NCI-H1436 (cell line): ENCODE measurements at regions not wholly inside any gene's neighbourhood (a gene's known extent, or its start where the extent isn't known, plus 50 kb on each side); places are given as distances from the start of the nearest gene placed in this dataset.

Experiments
- DNase-seq: peaks from one replicate; lab custom pipeline; 2025; lab: John Stamatoyannopoulos, UW

DNA sequence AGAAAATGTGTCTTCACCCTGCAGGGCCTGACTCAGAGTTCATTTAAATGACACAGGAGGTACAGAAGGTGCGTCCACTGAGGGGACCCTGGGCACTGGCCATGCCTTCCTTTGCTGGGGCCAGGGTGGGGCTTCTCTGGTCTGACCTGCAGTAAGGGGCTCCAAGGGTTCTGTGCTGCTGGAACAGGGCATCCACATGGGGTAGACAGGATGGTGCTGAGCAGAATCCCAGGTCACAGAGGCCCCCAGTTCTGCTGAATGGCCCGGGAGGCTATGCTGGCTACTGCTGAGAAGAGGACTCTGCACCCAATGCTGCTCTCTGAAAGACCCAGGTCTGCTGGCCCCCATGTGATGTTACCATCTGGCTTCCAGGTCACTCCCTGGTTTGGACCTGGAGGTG lies 150.4 kb upstream of the GGTLC1 start:
- DNase-seq = no peak

DNA sequence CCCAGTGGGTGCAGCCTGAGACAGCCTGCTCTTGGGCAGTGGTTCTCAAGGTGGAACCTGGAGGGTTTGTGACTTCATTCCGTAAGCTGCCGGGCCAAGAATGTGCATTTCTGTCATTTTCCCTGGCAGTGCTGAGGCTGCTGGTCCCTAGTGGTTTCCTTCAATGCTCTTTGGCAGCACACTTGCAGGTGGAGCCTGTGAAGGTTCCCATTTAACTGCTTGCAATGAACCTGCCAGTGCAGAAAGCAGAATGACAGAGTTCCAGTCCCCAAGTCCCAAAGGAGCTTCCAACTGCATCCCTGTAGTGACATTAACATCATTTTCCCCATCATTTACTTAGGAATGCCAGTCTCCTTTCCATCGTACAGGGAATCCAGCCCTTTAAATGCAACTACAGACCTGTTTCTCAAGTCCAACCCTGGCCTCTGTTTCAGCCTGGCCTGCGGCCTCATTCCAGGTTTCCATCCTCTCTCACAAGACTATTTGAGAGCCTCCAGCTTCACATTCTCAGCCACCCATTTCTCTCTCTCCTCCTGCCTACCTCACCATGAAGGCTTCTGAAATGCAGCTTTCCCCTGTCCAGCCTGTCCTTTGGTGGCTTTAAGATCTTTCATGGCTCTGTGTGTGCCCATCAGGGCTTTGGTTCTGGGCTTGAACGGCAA lies 149.7 kb upstream of the GGTLC1 start:
- no peak for DNase-seq

- DNase-seq = no peak
Observed at GRCh38 chr20:24136659-24137246, 148.2 kb upstream of the GGTLC1 start.

DNA sequence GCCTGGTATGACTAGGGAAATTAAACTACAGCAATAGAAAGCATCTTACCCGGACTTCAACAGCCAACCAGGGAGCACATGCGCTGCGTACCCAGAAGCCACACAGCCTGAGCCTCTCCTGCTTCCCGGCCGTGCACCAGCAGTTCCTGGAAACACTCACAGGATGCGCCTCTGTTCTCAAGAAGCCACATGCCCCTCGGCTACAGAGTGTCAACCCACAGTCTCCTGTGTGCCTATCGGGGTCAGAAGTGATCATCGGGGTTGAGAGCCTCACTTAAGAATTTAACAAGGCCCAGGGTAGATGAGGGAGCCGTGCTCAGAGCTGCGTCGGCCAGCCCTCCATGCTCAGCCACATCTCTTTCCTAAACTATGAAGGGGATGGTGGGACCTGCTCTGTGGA lies 147.2 kb upstream of the GGTLC1 start:
- DNase-seq = no peak

- DNase-seq = no peak
Observed at GRCh38 chr20:24134930-24135329, 146.4 kb upstream of the GGTLC1 start.

GRCh38 chr20:24134284-24134683 lies 145.7 kb upstream of the GGTLC1 start:
- DNase-seq = no peak

- no peak for DNase-seq
Observed at GRCh38 chr20:24132246-24132645, 143.7 kb upstream of the GGTLC1 start.

- no peak for DNase-seq
Observed at GRCh38 chr20:24131684-24132083, 143.1 kb upstream of the GGTLC1 start.

- no peak for DNase-seq
Observed at GRCh38 chr20:24131281-24131680, 142.7 kb upstream of the GGTLC1 start.

- DNase-seq = no peak
Observed at GRCh38 chr20:24129641-24130040, 141.1 kb upstream of the GGTLC1 start.

- no peak for DNase-seq
Observed at GRCh38 chr20:24124951-24125650, 136.5 kb upstream of the GGTLC1 start.

GRCh38 chr20:24124003-24124402 lies 135.4 kb upstream of the GGTLC1 start:
- DNase-seq = no peak

GRCh38 chr20:24118441-24119175 lies 130.0 kb upstream of the GGTLC1 start:
- no peak for DNase-seq

- DNase-seq = no peak
Observed at GRCh38 chr20:24118034-24118433, 129.5 kb upstream of the GGTLC1 start.

GRCh38 chr20:24117383-24117782 lies 128.8 kb upstream of the GGTLC1 start:
- no peak for DNase-seq

- no peak for DNase-seq
Observed at GRCh38 chr20:24116611-24117010, 128.0 kb upstream of the GGTLC1 start.

DNA sequence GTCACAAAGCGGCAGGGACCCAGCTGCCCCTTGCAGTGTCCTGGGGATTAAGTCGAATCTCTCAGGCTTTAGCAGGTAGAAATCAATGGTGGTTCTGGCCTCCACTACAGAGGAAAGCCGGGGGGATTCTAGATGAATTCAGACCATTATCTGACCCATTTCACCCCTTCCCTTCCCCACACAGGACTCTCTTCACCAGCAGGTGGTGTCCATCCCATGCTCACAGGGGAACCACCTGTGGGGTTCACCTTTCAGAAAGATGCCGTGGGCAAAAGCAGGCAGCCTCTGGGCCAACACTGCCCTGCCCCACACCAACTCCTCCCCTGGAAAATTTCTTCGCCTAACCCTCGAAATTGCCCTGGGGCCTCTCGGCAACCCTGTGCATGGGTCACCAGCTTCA lies 123.8 kb upstream of the GGTLC1 start:
- DNase-seq = no peak

DNA sequence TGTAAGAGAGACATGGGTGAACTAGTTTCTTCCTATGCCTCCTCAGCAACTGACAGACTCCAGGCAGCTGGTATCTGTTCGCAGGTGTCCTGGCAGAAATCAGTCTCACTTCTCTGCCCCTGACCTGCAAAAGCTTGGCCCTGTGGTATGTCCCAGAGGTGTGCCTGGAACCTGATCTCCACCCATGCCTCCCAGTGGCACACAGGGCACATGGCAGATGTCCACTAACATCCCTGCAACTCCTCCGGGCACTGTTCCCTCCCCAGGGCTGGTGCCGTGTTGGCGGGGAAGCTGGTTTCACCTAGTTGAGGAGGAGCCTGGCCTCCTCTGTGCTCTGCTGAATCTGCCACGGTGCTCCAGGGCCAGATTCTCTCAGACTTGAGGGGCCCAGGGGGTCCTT lies 123.3 kb upstream of the GGTLC1 start:
- no peak for DNase-seq

GRCh38 chr20:24109537-24109936 lies 121.0 kb upstream of the GGTLC1 start:
- no peak for DNase-seq

DNA sequence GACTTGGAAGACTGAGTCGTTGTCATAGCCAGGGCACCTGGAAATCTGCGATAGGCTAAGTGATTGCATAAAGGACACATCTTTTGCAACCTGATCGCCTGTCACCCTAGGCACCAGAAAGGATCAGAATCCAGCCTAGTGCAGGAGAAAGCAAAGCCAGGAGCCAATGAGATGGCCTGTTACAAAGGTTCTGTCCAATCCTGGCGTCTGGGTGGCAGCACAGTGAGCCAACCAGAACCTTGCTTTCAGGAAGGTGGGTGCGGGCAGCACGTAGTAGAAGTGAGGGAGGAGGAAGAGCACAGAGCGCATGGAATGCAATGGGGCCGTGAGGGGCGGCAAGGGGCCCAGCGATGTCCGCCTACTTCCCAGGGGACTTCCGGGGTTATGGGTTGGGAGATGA lies 120.4 kb upstream of the GGTLC1 start:
- no peak for DNase-seq

- DNase-seq = no peak
Observed at GRCh38 chr20:24108581-24108980, 120.0 kb upstream of the GGTLC1 start.

DNA sequence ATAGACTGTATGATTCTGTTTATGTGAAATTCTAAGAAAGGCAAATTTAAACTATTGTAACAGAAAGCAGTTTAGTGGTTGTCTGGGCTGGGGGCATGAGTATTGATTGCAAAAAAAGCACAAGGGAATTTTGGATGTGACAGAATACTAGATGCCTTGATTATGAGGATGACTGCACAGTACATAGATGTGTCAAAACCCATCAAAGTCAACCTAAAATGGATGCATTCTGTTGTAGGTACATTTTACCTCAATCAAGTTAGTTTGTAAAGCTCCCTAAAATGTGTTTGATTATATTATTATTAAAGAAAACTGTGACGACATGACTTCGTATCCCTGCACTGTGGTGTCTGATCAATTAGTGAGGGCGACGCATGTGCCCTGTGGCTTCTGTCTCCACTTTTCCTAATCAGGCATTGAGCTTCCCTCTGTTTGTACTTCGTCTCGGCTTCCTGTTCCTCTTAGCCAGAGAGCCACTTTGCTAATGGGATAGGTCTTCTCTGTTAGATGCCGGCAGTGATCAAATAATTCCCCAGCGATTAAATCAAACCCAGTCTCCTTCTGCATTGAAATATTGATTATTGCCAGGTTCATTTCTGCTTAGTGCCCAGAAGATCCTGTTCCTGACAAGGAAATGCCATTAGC lies 118.3 kb upstream of the GGTLC1 start:
- DNase-seq = no peak
